ENCODE measurements at regions not wholly inside any gene's neighbourhood (a gene's known extent, or its start where the extent isn't known, plus 50 kb on each side); places are given as distances from the start of the nearest gene placed in this dataset.

- TF ChIP-seq CTCF (conservative IDR thresholded peaks at IDR 0.05): no peak
- H3K27ac ChIP-seq: no peak overlapping the region
Observed at GRCh38 chr14:76690502-76691105, 70.7 kb upstream of the VASH1 start.

- TF ChIP-seq CTCF (conservative IDR thresholded peaks at IDR 0.05): no peak
- H3K27ac ChIP-seq: no peak overlapping the region
Observed at GRCh38 chr14:76694106-76694505, 67.2 kb upstream of the VASH1 start.

- TF ChIP-seq CTCF (conservative IDR thresholded peaks at IDR 0.05): no peak
- H3K27ac ChIP-seq: no peak overlapping the region
Observed at GRCh38 chr14:76695263-76695920, 65.9 kb upstream of the VASH1 start.

- H3K27ac ChIP-seq: no peak overlapping the region
- no peak for TF ChIP-seq CTCF (conservative IDR thresholded peaks at IDR 0.05)
Observed at GRCh38 chr14:76696361-76696760, 64.9 kb upstream of the VASH1 start.

GRCh38 chr14:76696791-76697190, 64.5 kb upstream of the VASH1 start:
- H3K27ac ChIP-seq: no peak overlapping the region
- TF ChIP-seq CTCF (conservative IDR thresholded peaks at IDR 0.05): no peak

- TF ChIP-seq CTCF (conservative IDR thresholded peaks at IDR 0.05): no peak
Observed at GRCh38 chr14:76697246-76697905, 63.9 kb upstream of the VASH1 start.

GRCh38 chr14:76698191-76698590, 63.1 kb upstream of the VASH1 start:
- TF ChIP-seq CTCF (conservative IDR thresholded peaks at IDR 0.05): no peak
- H3K27ac ChIP-seq: no peak overlapping the region

More at GRCh38 chr14:76697246-76697905, 63.9 kb upstream of the VASH1 start:
- no peak overlapping the region for H3K27ac ChIP-seq

Measured in VCaP (cell line).